HepG2 (cell line): ENCODE measurements at regions not wholly inside any gene's neighbourhood (a gene's known extent, or its start where the extent isn't known, plus 50 kb on each side); places are given as distances from the start of the nearest gene placed in this dataset.

Source experiments
- ATAC-seq: fragments of 200-7000 bp; cut with Tn5 transposase; 3 replicates; pipeline ENCODE4 v1.9.1; 2020; ENCODE audit warnings: mild to moderate bottlenecking, moderate library complexity
- BruUV-seq: library from RNA; stranded (reverse); fragments of 400-500 nt; replicated peaks from 2 replicates; lab custom pipeline; 2021; lab: Mats Ljungman, UMichigan
- CTCF ChIA-PET: fragments of 300-600 bp; formaldehyde crosslinking; extraction: SDS; loops from one replicate; lab custom pipeline; 2021; ENCODE audit warnings: low total read pairs, inconsistent platforms, low intra/inter-chr PET ratio; lab: Yijun Ruan, JAX
- POLR2A ChIA-PET: fragments of 350-600 bp; sonication (Branson Sonifier 250); formaldehyde crosslinking; loops from one replicate; lab custom pipeline; 2020; ENCODE audit warnings: antibody characterized with exemption, inconsistent platforms; lab: Yijun Ruan, JAX
- DNase-seq: peaks from one replicate; pipeline ENCODE4 v3.0.0-alpha.2; 2015; ENCODE audit warnings: low spot score
- FAIRE-seq: peaks from 3 replicates; lab custom pipeline; 2011; peaks lifted over from hg19 to GRCh38; lab: Jason Lieb, UNC
- H2AFZ ChIP-seq: one replicate; pipeline ENCODE4 v1.6.1; 2011; ENCODE audit warnings: low read length, inconsistent platforms
- H3K27ac ChIP-seq: fragments of 300-600 bp; 3 replicates; pipeline ENCODE4 v1.8.0; 2011; ENCODE audit warnings: mixed run types, mild to moderate bottlenecking, mixed read lengths, low read length, inconsistent platforms; ENCODE audit not compliant: insufficient read depth; ENCODE audit errors: extremely low read length
- H3K27me3 ChIP-seq, 2 experiments: fragments of 200-600 bp in 1 of 2; 2 replicates in 1 of 2; 3 replicates in 1 of 2; pipeline versions ENCODE4 v1.6.0 to v1.8.0; 2011; ENCODE audit warnings: low read length in 2 of 2, mild to moderate bottlenecking in 2 of 2, moderate library complexity in 2 of 2, inconsistent platforms in 1 of 2; ENCODE audit not compliant: insufficient read depth in 2 of 2, control insufficient read depth in 1 of 2
- H3K36me3 ChIP-seq, 2 experiments: fragments of 200-600 bp in 1 of 2; replicated peaks in 1 of 2; 2 replicates in 1 of 2; 3 replicates in 1 of 2; pipeline versions ENCODE4 v1.5.1 to v1.8.0; 2011; ENCODE audit warnings: low read length in 2 of 2, inconsistent platforms in 1 of 2; ENCODE audit not compliant: insufficient read depth in 2 of 2, control insufficient read depth in 1 of 2
- H3K4me1 ChIP-seq: 2 replicates; pipeline ENCODE4 v1.5.1; 2012; ENCODE audit warnings: low read length, inconsistent platforms; ENCODE audit not compliant: insufficient read depth
- H3K4me2 ChIP-seq: 2 replicates; pipeline ENCODE4 v1.6.0; 2011; ENCODE audit warnings: low read depth, low read length, inconsistent platforms
- H3K4me3 ChIP-seq, 3 experiments: fragments of 200-600 bp in 1 of 3; sonication (generic), shearing (Covaris generic) in 1 of 3; replicated peaks in 1 of 3; 2 replicates each; pipeline ENCODE4 v1.5.1; 2011 to 2016; ENCODE audit warnings: low read length in 3 of 3, inconsistent platforms in 2 of 3, low read depth in 2 of 3, mild to moderate bottlenecking in 2 of 3, control low read depth in 1 of 3, mixed read lengths in 1 of 3; ENCODE audit not compliant: insufficient read depth in 1 of 3
- H3K79me2 ChIP-seq: one replicate; pipeline ENCODE4 v1.6.1; 2011; ENCODE audit warnings: low read length, inconsistent platforms; ENCODE audit not compliant: insufficient read depth
- H3K9ac ChIP-seq: 2 replicates; pipeline ENCODE4 v1.6.0; 2011; ENCODE audit warnings: mild to moderate bottlenecking, low read depth, low read length, inconsistent platforms; ENCODE audit not compliant: insufficient read depth
- H3K9me3 ChIP-seq: 2 replicates; pipeline ENCODE4 v1.5.1; 2012; ENCODE audit warnings: mild to moderate bottlenecking, low read length
- H4K20me1 ChIP-seq: 2 replicates; pipeline ENCODE4 v1.6.0; 2011; ENCODE audit warnings: inconsistent platforms, mild to moderate bottlenecking, low read length, moderate library complexity; ENCODE audit not compliant: insufficient read depth
- EZH2 ChIP-seq: conservative IDR thresholded peaks from 2 replicates; pipeline ENCODE4 v1.6.1; 2012; ENCODE audit warnings: mild to moderate bottlenecking, low read depth, low read length, moderate library complexity
- MED8 ChIP-seq: sonication (generic); formaldehyde crosslinking; IDR thresholded peaks from 2 replicates; pipeline ENCODE4 v1.8.1; 2023; ENCODE audit warnings: mild to moderate bottlenecking, missing genetic modification reagents; ENCODE audit not compliant: insufficient replicate concordance
- ZBTB14 ChIP-seq: sonication (generic); formaldehyde crosslinking; IDR thresholded peaks from 2 replicates; pipeline ENCODE4 v1.4.0; 2020; ENCODE audit warnings: missing genetic modification reagents
- ZNF335 ChIP-seq: sonication (generic); formaldehyde crosslinking; IDR thresholded peaks from 2 replicates; pipeline ENCODE4 v1.4.0; 2020; ENCODE audit warnings: missing genetic modification reagents
- ZNF34 ChIP-seq: sonication (generic); formaldehyde crosslinking; IDR thresholded peaks from 2 replicates; pipeline ENCODE4 v1.4.0; 2020; ENCODE audit warnings: mild to moderate bottlenecking, missing genetic modification reagents, borderline replicate concordance
- ZNF772 ChIP-seq: sonication (generic); formaldehyde crosslinking; IDR thresholded peaks from 2 replicates; pipeline ENCODE4 v1.5.0; 2020; ENCODE audit warnings: mild to moderate bottlenecking, missing genetic modification reagents
- ZNF773 ChIP-seq: sonication (generic); formaldehyde crosslinking; IDR thresholded peaks from 2 replicates; pipeline ENCODE4 v1.4.0; 2020; ENCODE audit warnings: missing genetic modification reagents, borderline replicate concordance
- ZNF841 ChIP-seq: sonication (generic); formaldehyde crosslinking; IDR thresholded peaks from 2 replicates; pipeline ENCODE4 v1.8.1; 2023; ENCODE audit warnings: missing genetic modification reagents, borderline replicate concordance
- WGBS: methylation state at CpG from one replicate; pipeline ENCODE4 v1.1.6; 2017; ENCODE audit warnings: low lambda C conversion rate; 5-methylcytosine and 5-hydroxymethylcytosine counted together
- in situ Hi-C: cut with HindIII; loops from 2 replicates; pipeline ENCODE4 v1.10.0; 2017; ENCODE audit warnings: low pct_unique_long_range_greater_than_20kb; ENCODE audit not compliant: extremely low pct_ligation_motif_present
- intact Hi-C: fragments of 100-400 bp; cut with micrococcal nuclease; formaldehyde crosslinking; loops from one replicate; pipeline ENCODE4 v1.10.0; 2022; ENCODE audit not compliant: unreplicated experiment

GRCh38 chr21:16965424-16965823 lies 547.4 kb upstream of the CXADR start:
- H3K4me1 ChIP-seq: no peaks in the 10 kb centered on the region
- H3K27ac ChIP-seq: no peak overlapping the region
- no peak for ATAC-seq
- no peak overlapping the region for H2AFZ ChIP-seq
- no TSS peak for BruUV-seq
- intact Hi-C loops (no loop called here), in situ Hi-C loops (no loop called here)
- H3K9ac ChIP-seq: no peak overlapping the region
- TF ChIP-seq ZBTB14: no peak
- TF ChIP-seq ZNF773 (CRISPR knock-in tag): no peak
- no peak for TF ChIP-seq ZNF34 (CRISPR knock-in tag)
- no peaks in the 10 kb centered on the region for H3K79me2 ChIP-seq
- CTCF ChIA-PET: no interaction called here
- DNase-seq: no peak
- no peak overlapping the region for H3K4me2 ChIP-seq
- H3K4me3 ChIP-seq: no peak overlapping the region
- no peaks in the 10 kb centered on the region for H3K9me3 ChIP-seq
- H4K20me1 ChIP-seq: no peaks in the 10 kb centered on the region
- H3K27me3 ChIP-seq: no peaks in the 10 kb centered on the region
- H3K36me3 ChIP-seq: no peaks in the 10 kb centered on the region
- POLR2A ChIA-PET: no interaction called here
- no peak for FAIRE-seq

- WGBS: 6% methylated on average over 1 of the region's 1 CpG
- POLR2A ChIA-PET: no interaction called here
- intact Hi-C loops: no loop called here
- no peaks in the 10 kb centered on the region for H3K4me1 ChIP-seq
- H2AFZ ChIP-seq: no peak overlapping the region
- no peak overlapping the region for H3K27ac ChIP-seq
- no peaks in the 10 kb centered on the region for H3K9me3 ChIP-seq
- BruUV-seq: no TSS peak
- TF ChIP-seq ZNF772 (CRISPR knock-in tag) (no peak), MED8 (CRISPR knock-in tag) (no peak), ZNF841 (no peak), EZH2 (no peak), ZNF335 (CRISPR knock-in tag) (no peak)
- in situ Hi-C loops: no loop called here
- H3K4me2 ChIP-seq: no peak overlapping the region
- no peak for ATAC-seq
- H3K4me3 ChIP-seq: no peak overlapping the region
- CTCF ChIA-PET: no interaction called here
- H3K36me3 ChIP-seq: no peaks in the 10 kb centered on the region
- no peaks in the 10 kb centered on the region for H3K79me2 ChIP-seq
- no peaks in the 10 kb centered on the region for H3K27me3 ChIP-seq
- no peaks in the 10 kb centered on the region for H4K20me1 ChIP-seq
- H3K9ac ChIP-seq: no peak overlapping the region
- FAIRE-seq: no peak
- no peak for DNase-seq
These were observed 544.4 kb upstream of the CXADR start for GRCh38 chr21:16968436-16968835.
